DOHH2 (cell line): ENCODE measurements at regions not wholly inside any gene's neighbourhood (a gene's known extent, or its start where the extent isn't known, plus 50 kb on each side); places are given as distances from the start of the nearest gene placed in this dataset.

Source experiments
- H3F3A ChIP-seq: fragments of 200-600 bp; sonication (generic), shearing (Covaris generic); 2 replicates; pipeline ENCODE4 v1.6.0; 2016; ENCODE audit warnings: antibody characterized with exemption, mild to moderate bottlenecking; ENCODE audit not compliant: control insufficient read depth, insufficient read depth
- H3K27ac ChIP-seq: fragments of 200-600 bp; sonication (generic); 2 replicates; pipeline ENCODE4 v1.5.1; 2014; ENCODE audit warnings: low read depth, mild to moderate bottlenecking, low read length, moderate library complexity
- H3K27me3 ChIP-seq: fragments of 200-600 bp; sonication (generic); 2 replicates; pipeline ENCODE4 v1.6.1; 2014; ENCODE audit warnings: mild to moderate bottlenecking, low read length, mixed read lengths; ENCODE audit not compliant: control insufficient read depth
- H3K36me3 ChIP-seq: fragments of 200-600 bp; sonication (generic); 2 replicates; pipeline ENCODE4 v1.6.1; 2014; ENCODE audit warnings: mild to moderate bottlenecking, low read length, moderate library complexity, mixed read lengths; ENCODE audit not compliant: control insufficient read depth
- H3K4me1 ChIP-seq: fragments of 200-600 bp; sonication (generic); 2 replicates; pipeline ENCODE4 v1.6.1; 2014; ENCODE audit warnings: mild to moderate bottlenecking, low read length, mixed read lengths; ENCODE audit not compliant: control insufficient read depth
- H3K4me2 ChIP-seq: fragments of 200-600 bp; sonication (generic); 2 replicates; pipeline ENCODE4 v1.6.0; 2014; ENCODE audit warnings: mild to moderate bottlenecking, low read length, moderate library complexity
- H3K4me3 ChIP-seq: fragments of 200-600 bp; sonication (generic); 2 replicates; pipeline ENCODE4 v1.5.1; 2014; ENCODE audit warnings: mild to moderate bottlenecking, low read length, mixed read lengths
- H3K79me2 ChIP-seq: fragments of 200-600 bp; sonication (generic); 2 replicates; pipeline ENCODE4 v1.6.1; 2014; ENCODE audit warnings: mild to moderate bottlenecking, low read length, mixed read lengths; ENCODE audit not compliant: control insufficient read depth
- H3K9me2 ChIP-seq: fragments of 200-600 bp; sonication (generic); replicated peaks from 2 replicates; pipeline ENCODE4 v1.6.1; 2014; ENCODE audit warnings: mild to moderate bottlenecking, low read length, mixed read lengths; ENCODE audit not compliant: control insufficient read depth
- H3K9me3 ChIP-seq: fragments of 200-600 bp; sonication (generic); 2 replicates; pipeline ENCODE4 v1.6.1; 2014; ENCODE audit warnings: antibody characterized with exemption, low read length, mixed read lengths; ENCODE audit not compliant: control insufficient read depth, insufficient read depth
- H4K20me1 ChIP-seq: fragments of 200-600 bp; sonication (generic); 2 replicates; pipeline ENCODE4 v1.6.0; 2014; ENCODE audit warnings: low read depth, mild to moderate bottlenecking, antibody characterized with exemption, low read length, moderate library complexity; ENCODE audit not compliant: control insufficient read depth, insufficient read depth
- EZH2phosphoT487 ChIP-seq: fragments of 200-600 bp; sonication (generic); IDR thresholded peaks from 2 replicates; pipeline ENCODE4 v1.6.1; 2017; ENCODE audit warnings: borderline replicate concordance, mild to moderate bottlenecking, antibody characterized with exemption, low read length, moderate library complexity, mixed read lengths
- TF ChIP-seq, protein P1 (sequence below): fragments of 200-600 bp; sonication (generic); IDR thresholded peaks from one replicate; pipeline ENCODE4 v1.5.1; 2014; ENCODE audit warnings: antibody characterized with exemption, mild to moderate bottlenecking, low read depth, low read length; ENCODE audit not compliant: poor library complexity, severe bottlenecking

DNA sequence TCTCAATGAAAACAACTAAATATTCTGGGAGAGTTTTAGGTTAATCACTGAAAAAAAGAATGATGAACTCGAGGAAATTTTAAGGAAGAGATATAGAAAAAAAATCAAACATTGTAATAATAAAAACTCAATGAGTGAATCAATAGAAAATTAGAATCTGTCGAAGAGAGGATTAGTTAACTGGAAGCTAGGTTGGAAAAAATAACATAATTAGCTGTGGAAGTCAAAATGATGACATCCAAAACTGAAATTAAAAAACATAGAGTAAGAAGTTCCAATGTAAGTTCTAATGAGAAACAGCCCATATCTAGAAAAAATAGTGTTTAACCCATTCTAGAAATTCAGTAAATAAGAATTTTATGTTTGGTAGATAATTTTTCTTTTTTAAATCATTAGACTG, 299.3 kb upstream of the RARB start:
- no peaks in the 10 kb centered on the region for H3K4me1 ChIP-seq
- no peaks in the 10 kb centered on the region for H3K79me2 ChIP-seq
- TF ChIP-seq EZH2phosphoT487 = no peak
- TF ChIP-seq, protein P1, sequence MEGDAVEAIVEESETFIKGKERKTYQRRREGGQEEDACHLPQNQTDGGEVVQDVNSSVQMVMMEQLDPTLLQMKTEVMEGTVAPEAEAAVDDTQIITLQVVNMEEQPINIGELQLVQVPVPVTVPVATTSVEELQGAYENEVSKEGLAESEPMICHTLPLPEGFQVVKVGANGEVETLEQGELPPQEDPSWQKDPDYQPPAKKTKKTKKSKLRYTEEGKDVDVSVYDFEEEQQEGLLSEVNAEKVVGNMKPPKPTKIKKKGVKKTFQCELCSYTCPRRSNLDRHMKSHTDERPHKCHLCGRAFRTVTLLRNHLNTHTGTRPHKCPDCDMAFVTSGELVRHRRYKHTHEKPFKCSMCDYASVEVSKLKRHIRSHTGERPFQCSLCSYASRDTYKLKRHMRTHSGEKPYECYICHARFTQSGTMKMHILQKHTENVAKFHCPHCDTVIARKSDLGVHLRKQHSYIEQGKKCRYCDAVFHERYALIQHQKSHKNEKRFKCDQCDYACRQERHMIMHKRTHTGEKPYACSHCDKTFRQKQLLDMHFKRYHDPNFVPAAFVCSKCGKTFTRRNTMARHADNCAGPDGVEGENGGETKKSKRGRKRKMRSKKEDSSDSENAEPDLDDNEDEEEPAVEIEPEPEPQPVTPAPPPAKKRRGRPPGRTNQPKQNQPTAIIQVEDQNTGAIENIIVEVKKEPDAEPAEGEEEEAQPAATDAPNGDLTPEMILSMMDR = no peak
- H4K20me1 ChIP-seq = no peaks in the 10 kb centered on the region
- no peaks in the 10 kb centered on the region for H3F3A ChIP-seq
- H3K9me2 ChIP-seq = no peaks in the 10 kb centered on the region
- no peak overlapping the region for H3K4me3 ChIP-seq
- H3K4me2 ChIP-seq = no peak overlapping the region
- H3K27ac ChIP-seq = no peak overlapping the region
- no peaks in the 10 kb centered on the region for H3K36me3 ChIP-seq
- H3K27me3 ChIP-seq = no peaks in the 10 kb centered on the region
- no peaks in the 10 kb centered on the region for H3K9me3 ChIP-seq

DNA sequence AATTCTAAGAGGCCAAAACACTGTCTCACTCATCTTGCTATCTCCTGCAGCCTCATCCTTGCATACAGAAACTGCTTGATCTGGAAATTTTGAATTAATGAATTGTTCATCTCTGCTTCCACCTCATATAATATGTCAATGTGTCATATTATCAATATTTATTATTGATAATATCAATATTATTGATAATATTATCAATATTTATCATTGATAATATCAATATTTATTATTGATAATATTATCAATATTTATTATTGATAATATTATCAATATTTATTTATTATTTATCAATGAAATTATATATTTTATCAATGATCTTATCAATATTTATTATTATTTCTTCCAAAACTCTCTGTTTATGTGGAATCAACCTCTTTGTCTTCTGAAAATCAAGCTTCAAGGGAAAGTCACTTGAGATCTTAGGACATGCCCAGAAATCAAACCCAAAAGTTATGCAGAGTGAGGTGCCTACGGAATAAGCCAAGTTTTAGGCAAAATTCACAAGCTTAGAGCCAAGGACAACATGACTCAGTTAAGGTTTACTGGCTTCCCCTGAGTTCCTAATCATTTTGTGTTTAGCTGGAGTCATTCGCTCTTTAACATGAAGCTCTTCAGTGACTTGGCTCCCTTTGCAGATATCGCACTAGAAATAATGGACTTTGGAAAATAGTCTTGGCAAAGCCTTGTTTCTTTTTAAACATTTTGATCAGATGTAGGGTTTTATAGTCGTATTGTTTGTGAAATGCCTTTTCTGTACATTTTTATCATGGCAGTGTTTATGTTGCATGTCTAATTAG, 297.1 kb upstream of the RARB start:
- H3K4me3 ChIP-seq = no peak overlapping the region
- no peaks in the 10 kb centered on the region for H3F3A ChIP-seq
- H3K27me3 ChIP-seq = no peaks in the 10 kb centered on the region
- no peaks in the 10 kb centered on the region for H3K9me2 ChIP-seq
- H4K20me1 ChIP-seq = no peaks in the 10 kb centered on the region
- no peak overlapping the region for H3K27ac ChIP-seq
- TF ChIP-seq, protein P1 = no peak
- no peak for TF ChIP-seq EZH2phosphoT487
- H3K79me2 ChIP-seq = no peaks in the 10 kb centered on the region
- no peaks in the 10 kb centered on the region for H3K36me3 ChIP-seq
- no peaks in the 10 kb centered on the region for H3K9me3 ChIP-seq
- H3K4me2 ChIP-seq = no peak overlapping the region
- H3K4me1 ChIP-seq = no peaks in the 10 kb centered on the region

DNA sequence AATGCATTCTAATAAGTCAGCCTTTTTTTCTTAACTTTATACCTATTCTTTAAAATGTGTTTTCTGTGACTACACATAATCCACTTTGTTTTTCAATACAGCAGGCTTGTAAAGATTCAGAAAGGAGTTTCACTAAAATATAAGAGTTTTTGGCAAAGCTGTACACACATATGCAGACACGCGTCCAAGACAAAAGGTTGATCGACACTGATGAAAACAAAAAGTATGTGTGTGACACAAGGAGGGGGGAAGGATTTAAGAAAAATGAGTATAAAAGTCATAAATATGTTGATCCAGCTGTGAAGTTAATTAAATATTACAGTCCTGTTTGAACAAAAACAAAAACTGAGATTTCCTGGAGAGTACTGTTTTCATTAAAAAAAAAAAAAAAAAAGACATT, 294.5 kb upstream of the RARB start:
- Histone ChIP-seq H3K4me1 (no peaks in the 10 kb centered on the region), H3F3A (no peaks in the 10 kb centered on the region), H3K4me3 (no peak overlapping the region), H3K27me3 (no peaks in the 10 kb centered on the region), H3K4me2 (no peak overlapping the region), H3K36me3 (no peaks in the 10 kb centered on the region), H3K9me3 (no peaks in the 10 kb centered on the region), H3K9me2 (no peaks in the 10 kb centered on the region), H3K79me2 (no peaks in the 10 kb centered on the region), H4K20me1 (no peaks in the 10 kb centered on the region), H3K27ac (no peak overlapping the region)
- no peak for TF ChIP-seq EZH2phosphoT487
- TF ChIP-seq, protein P1 = no peak
